NT2/D1 (cell line): ENCODE measurements at regions not wholly inside any gene's neighbourhood (a gene's known extent, or its start where the extent isn't known, plus 50 kb on each side); places are given as distances from the start of the nearest gene placed in this dataset.

Source experiments
- SUZ12 ChIP-seq: IDR thresholded peaks from 2 replicates; pipeline ENCODE4 v1.6.1; 2011; ENCODE audit not compliant: insufficient read length, insufficient read depth; ENCODE audit errors: extremely low read depth
- YY1 ChIP-seq: IDR thresholded peaks from 2 replicates; pipeline ENCODE4 v1.6.1; 2011; ENCODE audit not compliant: insufficient read length, insufficient read depth
- ZNF274 ChIP-seq: IDR thresholded peaks from 2 replicates; pipeline ENCODE4 v1.6.1; 2011; ENCODE audit warnings: mild to moderate bottlenecking, low read depth, low read length

DNA sequence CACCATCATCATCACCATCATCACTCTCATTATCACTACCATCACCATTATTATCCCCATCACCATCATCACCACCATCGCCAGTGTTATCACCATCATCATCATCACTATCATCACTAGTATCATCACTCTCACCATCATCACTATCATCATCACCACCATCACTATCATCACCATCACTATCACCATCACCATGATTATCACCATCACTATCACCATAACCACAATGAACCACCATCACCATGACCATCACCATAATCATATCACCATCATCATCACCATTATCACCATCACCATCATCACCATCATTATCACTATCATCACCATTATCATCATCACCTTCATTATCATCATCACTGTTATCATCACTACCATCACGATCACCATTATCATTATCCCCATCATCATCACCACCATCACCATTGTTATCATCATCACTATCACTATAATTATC is 326.7 kb downstream of the BRD1 start:
- TF ChIP-seq YY1 = no peak
- no peak for TF ChIP-seq ZNF274
- TF ChIP-seq SUZ12 = no peak
